ENCODE measurements at regions not wholly inside any gene's neighbourhood (a gene's known extent, or its start where the extent isn't known, plus 50 kb on each side); places are given as distances from the start of the nearest gene placed in this dataset.

DNA sequence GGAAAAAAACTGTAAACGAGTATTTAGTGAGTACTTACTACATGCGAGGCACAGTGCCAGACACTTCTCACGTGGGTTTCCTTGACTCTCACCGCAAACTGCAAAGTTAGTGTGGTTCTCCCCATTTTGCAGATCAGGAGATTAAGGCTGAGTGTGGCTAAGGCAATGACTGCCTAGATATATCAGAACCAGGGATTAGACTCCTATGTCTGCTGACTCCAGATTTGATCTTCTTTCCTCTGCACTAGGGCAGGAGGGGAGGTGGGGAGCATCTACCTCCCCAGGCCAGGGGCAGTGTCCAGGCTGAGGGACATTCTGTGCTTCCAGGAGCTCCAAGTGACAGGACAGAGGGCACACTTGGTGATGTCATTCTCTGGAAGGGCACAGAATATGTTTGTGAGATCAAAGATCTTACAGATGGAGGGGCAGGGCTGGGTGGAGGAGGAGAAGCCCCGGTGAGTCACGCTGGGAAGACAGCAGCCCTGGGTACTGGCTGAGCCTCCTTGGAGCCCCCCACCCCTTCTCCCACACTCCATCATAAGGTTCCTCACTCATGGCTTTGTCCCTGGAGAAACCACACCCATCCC is 92.4 kb downstream of the RHOB start:
- TF ChIP-seq POLR2A (IDR thresholded peaks at IDR 0.05; ENCODE audit: low read depth, low read length) (no peak), TAF1 (IDR thresholded peaks at IDR 0.05; ENCODE audit: borderline replicate concordance, low read depth, low read length) (no peak), POLR2AphosphoS5 (IDR thresholded peaks at IDR 0.05; ENCODE audit: low read depth, low read length) (no peak)

Measured in GM12892 (cell line).